GM23338 (cell line): ENCODE measurements at regions not wholly inside any gene's neighbourhood (a gene's known extent, or its start where the extent isn't known, plus 50 kb on each side); places are given as distances from the start of the nearest gene placed in this dataset.

Source experiments
- CREB1 ChIP-seq: fragments of 250-450 bp; sonication (Bioruptor Pico); IDR thresholded peaks from 2 replicates; pipeline ENCODE4 v1.5.0; 2020; ENCODE audit warnings: low read depth, mild to moderate bottlenecking, moderate library complexity
- CTCF ChIP-seq, 2 experiments: fragments of 200-600 bp in 1 of 2; sonication (generic) in 1 of 2; conservative IDR thresholded peaks; 2 replicates each; pipeline versions ENCODE4 v1.5.1 to v1.6.1; 2016 to 2017; ENCODE audit warnings: antibody characterized with exemption in 2 of 2, low read depth in 2 of 2, mild to moderate bottlenecking in 2 of 2, moderate library complexity in 1 of 2
- EZH2 ChIP-seq: fragments of 200-600 bp; sonication (generic); IDR thresholded peaks from one replicate; pipeline ENCODE4 v1.8.0; 2017; ENCODE audit warnings: antibody characterized with exemption, mild to moderate bottlenecking, low read depth; ENCODE audit not compliant: unreplicated experiment
- EZH2phosphoT487 ChIP-seq: fragments of 200-600 bp; sonication (generic); IDR thresholded peaks from one replicate; pipeline ENCODE4 v1.8.1; 2018; ENCODE audit warnings: antibody characterized with exemption; ENCODE audit not compliant: unreplicated experiment
- JUNB ChIP-seq: IDR thresholded peaks from one replicate; pipeline ENCODE4 v1.6.1; 2016; ENCODE audit warnings: antibody characterized with exemption; ENCODE audit not compliant: unreplicated experiment
- NANOG ChIP-seq: IDR thresholded peaks from 2 replicates; pipeline ENCODE4 v1.6.1; 2016; ENCODE audit warnings: antibody characterized with exemption, borderline replicate concordance
- POLR2AphosphoS5 ChIP-seq: IDR thresholded peaks from 2 replicates; pipeline ENCODE4 v1.6.1; 2016; ENCODE audit warnings: antibody characterized with exemption, low read depth
- STAT1 ChIP-seq: IDR thresholded peaks from one replicate; pipeline ENCODE4 v1.6.1; 2016; ENCODE audit warnings: antibody characterized with exemption; ENCODE audit not compliant: unreplicated experiment
- TF ChIP-seq, protein P1 (sequence below): IDR thresholded peaks from one replicate; pipeline ENCODE4 v1.6.1; 2018; ENCODE audit warnings: antibody characterized with exemption; ENCODE audit not compliant: unreplicated experiment

GRCh38 chr2:237227190-237227589 is 141.5 kb downstream of the COPS8 start:
- TF ChIP-seq CTCF (conservative IDR thresholded peaks at IDR 0.05; ENCODE audit: low read depth in 2 of 2) (no peak), POLR2AphosphoS5 (no peak), CREB1 (no peak), EZH2 (no peak), NANOG (no peak), EZH2phosphoT487 (no peak), JUNB (no peak), STAT1 (no peak)
- TF ChIP-seq, protein P1, sequence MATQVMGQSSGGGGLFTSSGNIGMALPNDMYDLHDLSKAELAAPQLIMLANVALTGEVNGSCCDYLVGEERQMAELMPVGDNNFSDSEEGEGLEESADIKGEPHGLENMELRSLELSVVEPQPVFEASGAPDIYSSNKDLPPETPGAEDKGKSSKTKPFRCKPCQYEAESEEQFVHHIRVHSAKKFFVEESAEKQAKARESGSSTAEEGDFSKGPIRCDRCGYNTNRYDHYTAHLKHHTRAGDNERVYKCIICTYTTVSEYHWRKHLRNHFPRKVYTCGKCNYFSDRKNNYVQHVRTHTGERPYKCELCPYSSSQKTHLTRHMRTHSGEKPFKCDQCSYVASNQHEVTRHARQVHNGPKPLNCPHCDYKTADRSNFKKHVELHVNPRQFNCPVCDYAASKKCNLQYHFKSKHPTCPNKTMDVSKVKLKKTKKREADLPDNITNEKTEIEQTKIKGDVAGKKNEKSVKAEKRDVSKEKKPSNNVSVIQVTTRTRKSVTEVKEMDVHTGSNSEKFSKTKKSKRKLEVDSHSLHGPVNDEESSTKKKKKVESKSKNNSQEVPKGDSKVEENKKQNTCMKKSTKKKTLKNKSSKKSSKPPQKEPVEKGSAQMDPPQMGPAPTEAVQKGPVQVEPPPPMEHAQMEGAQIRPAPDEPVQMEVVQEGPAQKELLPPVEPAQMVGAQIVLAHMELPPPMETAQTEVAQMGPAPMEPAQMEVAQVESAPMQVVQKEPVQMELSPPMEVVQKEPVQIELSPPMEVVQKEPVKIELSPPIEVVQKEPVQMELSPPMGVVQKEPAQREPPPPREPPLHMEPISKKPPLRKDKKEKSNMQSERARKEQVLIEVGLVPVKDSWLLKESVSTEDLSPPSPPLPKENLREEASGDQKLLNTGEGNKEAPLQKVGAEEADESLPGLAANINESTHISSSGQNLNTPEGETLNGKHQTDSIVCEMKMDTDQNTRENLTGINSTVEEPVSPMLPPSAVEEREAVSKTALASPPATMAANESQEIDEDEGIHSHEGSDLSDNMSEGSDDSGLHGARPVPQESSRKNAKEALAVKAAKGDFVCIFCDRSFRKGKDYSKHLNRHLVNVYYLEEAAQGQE, result no peak
